GM19238 (cell line): ENCODE measurements at regions not wholly inside any gene's neighbourhood (a gene's known extent, or its start where the extent isn't known, plus 50 kb on each side); places are given as distances from the start of the nearest gene placed in this dataset.
"Not testable (repeated sequence)": the region's sequence is repeated elsewhere in the genome, so short reads cannot be mapped to it uniquely, and the experiment has no call there.

Experiments
- DNase-seq: peaks from one replicate; pipeline ENCODE4 v3.0.0; 2011; ENCODE audit warnings: low spot score; ENCODE audit not compliant: insufficient read length

GRCh38 chr5:86143837-86144236 is 473.9 kb upstream of the COX7C start:
- DNase-seq, result no peak

- DNase-seq, result no peak
Observed at GRCh38 chr5:86152988-86153560, 464.7 kb upstream of the COX7C start.

- no peak for DNase-seq
Observed at GRCh38 chr5:86155796-86156195, 461.9 kb upstream of the COX7C start.

- no peak for DNase-seq
Observed at GRCh38 chr5:86170194-86170593, 447.5 kb upstream of the COX7C start.

- DNase-seq, result no peak
Observed at GRCh38 chr5:86175224-86175623, 442.5 kb upstream of the COX7C start.

- DNase-seq, result no peak
Observed at GRCh38 chr5:86199287-86199686, 418.5 kb upstream of the COX7C start.

GRCh38 chr5:86228147-86228546 is 389.6 kb upstream of the COX7C start:
- no peak for DNase-seq

GRCh38 chr5:86232246-86232645 is 385.5 kb upstream of the COX7C start:
- no peak for DNase-seq

GRCh38 chr5:86244153-86244552 is 373.6 kb upstream of the COX7C start:
- no peak for DNase-seq

- DNase-seq, result no peak
Observed at GRCh38 chr5:86257871-86258270, 359.9 kb upstream of the COX7C start.

- not testable (repeated sequence) for DNase-seq
Observed at GRCh38 chr5:86284400-86285190, 333.1 kb upstream of the COX7C start.

- DNase-seq, result not testable (repeated sequence)
Observed at GRCh38 chr5:86287437-86287836, 330.3 kb upstream of the COX7C start.

- DNase-seq, result not testable (repeated sequence)
Observed at GRCh38 chr5:86289786-86290185, 328.0 kb upstream of the COX7C start.

GRCh38 chr5:86292811-86293210 is 324.9 kb upstream of the COX7C start:
- not testable (repeated sequence) for DNase-seq

- not testable (repeated sequence) for DNase-seq
Observed at GRCh38 chr5:86302643-86303042, 315.1 kb upstream of the COX7C start.

- not testable (repeated sequence) for DNase-seq
Observed at GRCh38 chr5:86305050-86305449, 312.7 kb upstream of the COX7C start.

- DNase-seq, result no peak
Observed at GRCh38 chr5:86314951-86315350, 302.8 kb upstream of the COX7C start.

GRCh38 chr5:86320266-86320665 is 297.5 kb upstream of the COX7C start:
- DNase-seq, result no peak

- DNase-seq, result no peak
Observed at GRCh38 chr5:86329318-86329717, 288.4 kb upstream of the COX7C start.

- no peak for DNase-seq
Observed at GRCh38 chr5:86330736-86331135, 287.0 kb upstream of the COX7C start.

- no peak for DNase-seq
Observed at GRCh38 chr5:86332851-86333250, 284.9 kb upstream of the COX7C start.

GRCh38 chr5:86337667-86338460 is 279.9 kb upstream of the COX7C start:
- no peak for DNase-seq
